HG03064 (cell line): ENCODE measurements at regions not wholly inside any gene's neighbourhood (a gene's known extent, or its start where the extent isn't known, plus 50 kb on each side); places are given as distances from the start of the nearest gene placed in this dataset.

ENCODE experiments used
- ATAC-seq: cut with Tn5 transposase; IDR thresholded peaks from one replicate; pipeline ENCODE4 v1.9.1; 2021; ENCODE audit warnings: low read depth; ENCODE audit not compliant: unreplicated experiment

DNA sequence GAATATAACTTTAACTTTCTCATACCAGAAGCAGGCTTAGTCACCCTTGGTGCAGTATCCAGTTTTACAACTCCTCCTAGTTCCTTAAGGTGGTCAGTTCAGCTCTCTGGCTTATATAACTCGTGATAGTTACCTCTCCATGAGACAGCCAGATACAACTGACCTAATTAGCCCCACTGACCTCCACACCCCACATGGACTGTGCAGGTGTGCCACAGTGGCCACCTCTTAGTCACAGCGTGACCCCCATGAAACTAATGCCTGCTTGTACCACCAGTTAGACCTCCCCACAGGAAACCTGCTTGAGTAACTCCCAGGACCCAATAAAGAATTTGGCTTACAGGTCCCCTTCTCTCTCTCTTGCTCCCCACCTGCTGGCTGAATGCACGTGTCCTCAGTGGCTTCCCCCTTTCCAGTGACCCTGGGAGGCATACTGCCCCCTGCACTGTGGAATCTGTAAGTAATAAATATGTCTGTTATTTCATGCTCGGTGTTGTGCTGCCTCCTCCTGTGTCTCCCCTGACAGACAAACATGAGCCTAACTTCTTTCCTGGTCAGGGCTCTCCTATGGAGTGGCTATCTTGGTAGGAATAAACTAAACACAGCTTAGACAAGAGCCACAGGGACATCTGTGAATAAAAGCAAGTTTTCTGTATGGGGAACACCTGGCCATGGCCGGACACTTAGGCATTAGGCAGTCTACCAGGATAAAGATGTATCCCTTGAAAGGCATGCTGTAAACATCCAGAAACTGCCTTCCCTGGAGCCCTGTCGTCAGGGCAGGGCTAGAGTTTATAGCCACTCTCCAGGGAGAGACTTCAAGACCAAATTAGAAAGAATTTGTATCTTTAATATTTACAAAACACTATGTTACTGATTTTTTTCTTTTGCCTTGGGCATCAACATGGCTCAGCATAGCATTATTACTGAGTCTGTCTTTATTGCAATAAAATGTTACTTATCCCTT is 209.7 kb upstream of the BOD1L1 start:
- no peak for ATAC-seq

DNA sequence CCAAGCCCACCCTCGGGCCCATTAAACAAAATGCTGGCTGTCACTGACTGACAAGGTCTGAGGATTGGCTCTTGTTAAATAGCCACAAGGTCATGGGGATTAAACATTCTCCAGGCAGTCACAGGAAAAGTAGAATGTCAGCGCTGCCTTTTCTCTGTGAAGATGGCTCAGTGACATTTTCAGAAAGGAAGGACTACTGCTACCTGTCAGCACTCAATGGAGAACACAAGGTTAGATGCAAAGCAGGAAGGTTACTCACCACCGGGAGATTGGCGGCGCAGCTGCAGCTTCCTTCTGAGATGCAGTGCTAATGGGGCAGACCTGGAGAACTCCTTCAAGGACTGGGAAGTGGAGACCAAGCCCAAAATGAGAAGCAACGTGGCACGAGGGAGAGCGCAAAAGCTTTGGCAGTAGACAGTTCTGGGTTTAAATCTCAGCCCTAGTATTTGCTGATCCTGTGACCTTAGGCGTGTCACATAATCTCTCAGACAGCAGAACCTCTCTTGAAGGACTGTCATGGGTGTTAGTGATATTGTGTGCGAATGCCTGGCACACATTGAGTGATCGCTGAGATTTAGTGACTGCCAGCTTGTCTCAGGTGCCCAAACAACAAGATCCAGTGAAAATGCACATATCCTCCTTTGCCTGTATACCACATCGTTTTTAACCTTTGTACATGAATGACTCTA is 213.1 kb upstream of the BOD1L1 start:
- no peak for ATAC-seq

DNA sequence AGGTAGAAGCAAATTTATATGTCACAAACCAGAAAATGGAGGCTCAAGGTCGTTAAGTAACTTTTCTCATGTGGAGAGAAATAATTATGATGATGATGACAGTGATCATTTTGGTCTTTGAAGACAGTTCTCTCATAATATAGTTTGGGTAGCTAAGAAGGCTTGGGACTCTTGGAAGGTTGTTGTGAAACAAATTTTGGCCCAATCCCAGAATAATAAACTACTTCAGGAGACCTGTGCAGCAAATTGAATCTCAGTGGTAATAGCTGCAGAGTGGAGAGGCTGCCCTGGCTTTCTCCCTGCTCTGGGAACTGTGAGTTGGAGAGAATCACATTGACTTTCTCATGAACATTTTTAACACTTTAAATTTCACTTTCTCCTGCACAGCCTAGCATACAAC is 217.2 kb upstream of the BOD1L1 start:
- ATAC-seq, result no peak

DNA sequence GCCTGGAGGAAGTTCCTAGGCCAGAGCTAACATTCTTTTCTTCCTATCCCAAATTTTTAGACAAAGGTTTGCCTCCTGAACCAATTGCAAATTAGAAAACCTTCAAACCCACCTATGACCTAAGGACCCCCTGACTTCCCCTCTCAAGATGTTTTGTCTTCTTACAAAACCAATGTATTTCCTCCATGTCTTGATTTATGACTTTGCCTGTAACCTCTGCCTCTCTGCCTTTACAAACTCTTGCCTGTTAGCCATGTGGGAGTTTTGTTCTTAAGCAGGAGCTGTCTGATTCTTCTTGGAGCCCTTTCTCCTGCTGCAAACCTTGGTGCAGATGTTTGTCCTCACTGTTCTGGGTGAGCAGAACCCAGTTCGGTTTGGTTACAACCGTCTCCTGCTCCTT is 222.3 kb upstream of the BOD1L1 start:
- no peak for ATAC-seq

DNA sequence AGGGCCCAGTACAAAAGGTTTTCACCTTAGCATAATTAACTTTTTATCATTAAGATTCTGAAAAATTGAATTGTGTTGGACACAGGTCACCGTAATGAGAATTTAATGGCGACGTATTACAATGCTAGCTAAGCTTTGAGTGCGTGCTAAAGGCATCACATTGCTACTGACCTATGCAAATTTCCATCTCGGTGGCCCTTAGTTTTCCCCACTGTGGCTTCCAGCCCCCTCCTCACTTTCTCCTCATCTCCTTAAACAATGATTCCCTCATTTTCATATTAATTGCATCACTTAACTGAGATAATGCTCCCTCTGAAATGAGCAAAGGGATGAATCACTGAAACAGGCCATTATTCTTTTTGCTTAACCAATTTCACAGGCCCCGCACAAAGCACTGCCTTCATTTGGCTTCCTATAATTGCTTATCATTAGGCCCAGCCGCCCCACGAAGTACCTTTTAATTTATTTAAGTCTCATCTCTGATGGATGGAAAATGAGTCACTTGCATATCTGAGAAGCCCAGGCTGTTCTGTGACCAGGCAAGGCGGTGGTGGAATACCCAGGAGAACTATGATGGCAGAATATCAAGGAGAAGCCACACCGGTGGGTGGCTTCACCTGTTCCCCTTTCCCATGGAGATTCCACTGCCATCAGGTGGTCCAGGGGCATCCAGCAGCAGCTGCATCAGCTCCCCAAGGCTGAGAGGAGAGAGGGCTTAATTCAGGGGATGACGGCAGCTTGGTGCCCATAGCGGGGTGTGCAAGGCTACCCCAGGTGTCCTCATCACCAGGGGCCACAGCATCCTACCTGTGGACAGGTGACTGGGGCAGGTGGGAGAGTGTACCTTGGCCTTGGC is 223.8 kb upstream of the BOD1L1 start:
- no peak for ATAC-seq

DNA sequence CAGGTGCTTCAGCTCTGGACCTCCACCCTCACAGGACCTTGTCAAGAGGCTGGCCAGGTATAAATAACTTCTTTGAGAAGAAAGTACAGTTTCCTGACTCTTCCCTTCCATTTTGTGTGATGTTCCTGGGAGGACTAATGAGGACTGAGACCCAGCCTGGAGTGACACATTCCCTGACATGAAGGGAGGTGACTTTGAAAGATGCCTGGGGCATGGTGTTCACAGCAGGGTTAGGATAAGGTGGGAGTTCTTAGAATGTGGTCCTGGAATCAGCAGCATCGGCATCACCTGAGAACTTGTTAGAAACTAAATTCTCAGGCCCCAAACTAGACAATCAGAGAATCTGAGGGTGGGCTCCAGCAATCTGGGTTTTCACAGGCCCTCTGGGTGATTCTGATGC is 224.9 kb upstream of the BOD1L1 start:
- no peak for ATAC-seq

DNA sequence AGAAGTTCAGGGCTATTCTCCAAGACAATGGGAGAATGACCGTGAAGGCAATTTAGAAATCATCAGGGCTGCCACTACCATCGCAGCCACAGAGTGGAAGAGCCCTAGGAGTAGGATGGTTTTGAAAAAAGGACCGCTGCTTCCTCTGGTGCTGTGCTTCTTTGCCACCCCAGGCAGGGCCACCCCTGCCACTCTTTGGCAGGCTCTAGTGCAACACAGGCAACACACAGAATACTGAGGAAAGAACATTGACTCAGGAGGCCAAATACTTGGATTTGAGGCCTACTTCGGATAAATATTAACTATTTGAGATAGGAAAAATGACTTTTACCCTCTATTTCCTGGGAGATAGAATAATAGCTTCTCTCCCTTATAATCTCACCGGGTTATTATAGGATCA is 228.9 kb upstream of the BOD1L1 start:
- no peak for ATAC-seq

DNA sequence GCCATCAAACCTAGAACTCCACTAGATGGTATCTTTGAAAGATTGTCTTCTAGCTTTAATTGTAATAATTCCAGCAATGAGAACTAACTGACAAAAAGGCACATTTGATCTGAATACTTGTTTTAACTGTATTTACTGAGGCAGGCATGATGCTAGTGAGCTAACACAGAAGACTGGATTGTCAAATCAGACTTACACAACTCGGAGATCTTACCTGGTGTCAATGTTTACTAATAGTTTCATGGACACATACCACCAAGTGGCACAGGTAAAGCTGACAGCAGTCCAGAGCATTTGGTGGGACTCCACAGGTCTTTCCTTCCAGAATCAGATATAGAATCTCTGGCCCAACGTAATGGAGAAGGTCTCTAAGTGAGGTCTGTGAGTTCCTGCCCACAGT is 229.9 kb upstream of the BOD1L1 start:
- no peak for ATAC-seq

DNA sequence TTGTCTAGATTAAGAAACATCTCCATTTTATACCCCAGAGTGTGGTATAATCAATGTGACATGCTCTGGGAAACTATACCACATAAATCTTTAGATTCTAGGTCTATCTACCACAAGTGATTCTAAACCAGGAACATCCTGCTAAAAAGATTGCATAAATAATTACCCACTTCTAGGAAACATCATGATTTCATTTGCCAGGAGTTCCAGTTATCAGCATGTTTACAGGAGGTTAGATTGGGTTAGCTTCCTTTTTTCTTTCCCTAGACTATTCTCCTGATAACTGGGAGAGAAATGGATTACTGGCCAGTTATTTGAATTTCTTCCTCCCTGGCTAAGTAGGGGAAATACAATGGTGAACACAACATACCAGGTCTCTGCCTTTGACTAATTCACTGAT is 230.3 kb upstream of the BOD1L1 start:
- no peak for ATAC-seq

DNA sequence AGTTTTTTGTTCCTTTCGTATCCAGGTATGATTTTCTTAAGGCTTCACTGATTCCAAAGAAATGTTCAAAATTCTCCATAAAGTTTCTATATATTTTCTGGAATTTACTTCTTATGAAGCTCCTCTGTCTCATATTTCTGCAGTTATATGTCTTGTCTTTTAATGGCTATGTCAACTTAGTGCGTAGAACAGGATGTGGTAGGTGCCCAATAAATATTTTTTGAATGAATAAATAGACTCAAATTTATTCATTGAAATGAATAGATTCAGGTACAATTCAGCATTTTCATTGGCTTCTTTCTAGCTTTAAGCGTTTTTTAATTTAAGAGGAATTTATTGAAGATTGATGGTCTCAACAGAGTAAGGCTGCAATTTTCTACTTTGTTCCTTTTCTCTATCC is 231.9 kb upstream of the BOD1L1 start:
- ATAC-seq, result no peak

DNA sequence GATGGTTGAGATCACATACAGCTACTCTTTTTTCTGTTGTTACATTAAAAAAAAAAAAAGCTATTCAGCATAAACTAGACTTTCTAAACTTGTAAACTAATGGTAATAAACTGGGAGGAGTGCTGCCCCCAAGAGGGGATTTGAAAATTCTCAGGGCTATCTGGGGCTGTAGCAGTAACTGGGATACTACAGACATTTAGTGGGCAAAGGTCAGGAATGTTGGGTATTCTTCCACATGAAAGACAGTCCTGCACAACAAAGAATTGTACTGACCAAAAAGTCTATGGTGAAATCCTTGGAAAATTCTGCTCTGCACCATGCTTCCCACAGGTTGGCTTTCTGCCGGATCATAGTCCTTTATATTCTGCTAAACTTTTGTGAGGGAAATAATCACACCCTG is 232.6 kb upstream of the BOD1L1 start:
- ATAC-seq, result no peak

DNA sequence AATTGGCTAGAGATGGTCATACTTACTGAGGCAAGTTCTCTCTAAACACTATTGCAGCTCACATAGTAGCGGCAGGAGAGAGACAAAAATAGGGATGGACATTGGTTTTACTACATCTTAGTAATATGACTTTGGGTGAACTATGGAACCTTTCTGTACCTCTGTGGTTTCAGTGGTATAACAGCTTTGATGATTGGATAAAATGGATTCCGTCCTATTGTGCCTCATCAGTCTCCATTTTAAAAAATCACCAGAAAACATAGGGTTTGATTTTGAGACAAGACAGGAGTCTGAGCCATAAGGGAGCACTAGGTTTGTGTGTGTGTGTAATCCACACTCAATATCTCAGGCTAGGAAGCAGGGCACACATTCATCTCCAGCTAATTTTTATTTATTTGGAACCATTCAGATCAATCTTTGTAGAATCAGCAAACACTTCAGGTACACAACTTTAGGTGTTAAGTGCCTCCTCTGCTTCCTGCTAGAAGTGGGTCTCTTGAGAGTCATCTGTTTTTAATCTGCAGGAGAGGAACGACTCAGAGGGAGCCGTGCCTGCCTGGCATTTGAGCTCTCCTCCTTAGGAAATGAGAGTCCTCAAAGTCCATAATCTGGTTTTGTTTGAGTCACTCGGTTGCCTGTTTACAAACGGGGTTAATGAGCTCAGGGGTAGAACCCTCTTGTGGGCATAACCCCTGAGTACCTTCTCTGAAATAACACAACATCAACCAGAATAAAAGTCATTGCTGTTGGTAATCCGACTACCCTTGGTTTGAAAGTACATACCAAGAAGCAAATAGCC is 238.5 kb upstream of the BOD1L1 start:
- ATAC-seq, result no peak

DNA sequence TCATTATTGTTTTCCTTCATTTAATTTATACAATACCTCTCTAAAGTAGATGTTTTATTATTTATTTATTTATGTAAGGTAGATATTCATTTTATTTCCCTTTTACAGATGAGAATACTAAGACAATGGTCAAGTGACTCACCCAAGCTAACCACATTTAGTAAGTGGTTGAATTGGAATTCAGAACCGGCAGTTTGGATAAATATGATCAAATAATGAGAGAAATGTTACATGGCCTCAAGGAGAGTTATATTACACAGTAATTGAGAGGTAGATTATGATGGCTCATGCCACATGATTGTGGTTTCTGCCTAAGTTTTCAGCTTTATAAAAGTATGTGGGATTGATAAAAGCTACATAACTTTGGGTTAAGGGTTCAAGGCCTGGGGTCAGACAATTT is 239.4 kb upstream of the BOD1L1 start:
- ATAC-seq, result no peak

DNA sequence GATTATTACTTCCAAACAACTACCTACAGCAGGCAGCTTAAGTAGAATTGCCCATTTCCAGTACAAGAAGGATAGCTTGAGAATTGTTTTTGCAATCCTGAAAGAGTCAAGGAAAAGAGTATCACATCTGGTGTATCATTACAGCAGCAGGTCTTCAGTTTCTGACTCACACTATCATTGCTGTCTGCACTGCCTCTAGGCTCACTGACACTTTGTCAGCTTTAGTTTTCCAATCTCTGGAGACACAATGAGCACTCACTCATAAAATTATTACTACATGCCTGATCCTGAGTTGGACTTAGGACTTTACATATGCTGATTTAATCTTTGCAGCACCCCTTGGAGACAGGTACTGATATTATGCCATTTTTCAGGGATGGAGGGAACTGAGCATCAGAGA is 244.6 kb upstream of the BOD1L1 start:
- no peak for ATAC-seq

DNA sequence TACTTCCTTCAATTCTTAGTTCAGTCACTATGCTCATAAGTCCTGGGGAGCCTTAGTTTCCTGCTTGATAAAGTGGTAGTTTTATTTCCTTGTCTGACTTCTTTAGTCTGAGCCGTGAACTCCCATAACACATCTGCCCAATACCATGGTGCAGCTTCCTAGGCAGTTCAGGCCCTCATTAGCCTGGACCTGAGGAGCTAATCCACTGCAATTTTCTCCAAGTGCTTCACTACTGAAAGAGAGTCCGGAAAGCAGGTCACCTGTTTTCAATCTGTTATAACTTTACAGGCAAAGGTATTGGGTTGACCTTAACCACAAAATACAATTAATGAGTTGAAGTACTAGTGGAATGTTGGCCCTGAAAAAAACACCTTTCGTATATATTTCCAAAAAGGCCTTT is 245.4 kb upstream of the BOD1L1 start:
- no peak for ATAC-seq

DNA sequence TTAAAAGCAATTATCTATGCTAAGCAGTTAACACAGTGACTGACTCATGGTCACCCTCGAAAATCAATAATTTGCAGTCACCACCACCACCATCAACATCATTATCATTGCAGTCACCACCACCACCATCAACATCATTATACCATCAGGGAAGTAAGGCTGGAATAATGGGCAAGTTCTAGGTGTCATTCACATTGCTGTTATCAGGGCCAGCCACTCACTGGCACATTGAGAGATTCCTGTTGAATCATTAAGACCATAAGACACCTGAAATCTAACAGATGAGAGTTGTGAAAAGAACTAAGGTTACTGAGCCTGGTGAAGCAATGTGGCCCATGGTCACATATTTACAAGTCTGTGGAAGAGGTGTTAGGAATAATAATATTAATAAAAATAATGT is 247.7 kb upstream of the BOD1L1 start:
- no peak for ATAC-seq

DNA sequence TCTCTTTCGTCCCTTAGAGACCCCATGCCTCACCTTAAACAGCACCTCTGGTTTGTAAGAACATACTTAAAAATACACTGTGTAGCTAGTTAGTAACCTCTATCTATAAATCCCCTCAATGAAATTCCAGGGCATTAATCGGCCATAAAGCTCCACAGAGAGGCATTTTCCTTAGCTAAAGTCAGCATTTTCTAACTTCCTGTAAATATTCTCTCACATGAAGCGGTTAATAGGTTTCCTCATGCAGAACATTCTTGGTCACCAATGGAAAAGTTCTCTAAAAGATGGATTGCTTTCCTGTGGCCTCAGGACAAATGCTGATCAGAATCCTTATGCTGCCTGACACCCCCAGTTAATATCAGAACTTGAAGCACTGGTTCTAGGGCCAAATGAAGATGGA is 248.6 kb upstream of the BOD1L1 start:
- no peak for ATAC-seq

DNA sequence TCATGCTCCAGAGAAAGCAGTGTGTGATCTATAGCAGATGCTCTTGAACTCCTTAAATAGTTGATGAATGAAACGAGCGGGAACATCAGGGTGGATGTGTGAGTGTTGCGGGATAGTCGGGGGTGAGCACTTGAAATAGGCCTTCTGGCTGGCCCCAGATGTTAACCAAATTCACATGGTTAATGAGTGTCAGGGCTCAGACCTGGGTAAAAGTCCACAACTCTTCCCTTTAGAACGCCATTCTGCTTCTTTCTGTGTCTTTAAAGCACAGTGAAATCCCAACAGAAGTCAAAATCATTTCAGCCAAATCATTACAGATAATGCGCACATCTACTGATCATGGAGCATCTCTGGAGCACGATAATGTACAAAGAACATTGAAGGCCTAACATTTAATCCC is 249.4 kb upstream of the BOD1L1 start:
- no peak for ATAC-seq

DNA sequence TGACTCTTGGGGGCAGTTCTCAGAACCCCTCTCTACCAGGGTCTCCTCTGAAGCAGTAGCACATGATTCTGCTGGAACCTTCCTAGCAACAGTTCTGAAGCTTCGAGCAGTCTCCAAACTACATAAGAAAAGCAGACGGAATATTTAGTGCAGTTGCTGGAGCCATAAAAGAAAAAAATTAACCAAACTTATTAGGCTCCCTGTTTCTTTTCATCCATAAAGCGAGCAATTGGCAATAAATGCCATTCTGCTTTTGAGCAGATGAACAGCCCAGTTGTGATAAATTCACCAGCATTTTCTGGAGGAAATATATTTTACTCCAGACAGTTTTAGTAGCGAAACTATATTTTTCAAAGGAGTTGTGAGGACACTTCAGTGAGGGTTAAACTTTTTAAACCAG is 250.1 kb upstream of the BOD1L1 start:
- ATAC-seq, result no peak

DNA sequence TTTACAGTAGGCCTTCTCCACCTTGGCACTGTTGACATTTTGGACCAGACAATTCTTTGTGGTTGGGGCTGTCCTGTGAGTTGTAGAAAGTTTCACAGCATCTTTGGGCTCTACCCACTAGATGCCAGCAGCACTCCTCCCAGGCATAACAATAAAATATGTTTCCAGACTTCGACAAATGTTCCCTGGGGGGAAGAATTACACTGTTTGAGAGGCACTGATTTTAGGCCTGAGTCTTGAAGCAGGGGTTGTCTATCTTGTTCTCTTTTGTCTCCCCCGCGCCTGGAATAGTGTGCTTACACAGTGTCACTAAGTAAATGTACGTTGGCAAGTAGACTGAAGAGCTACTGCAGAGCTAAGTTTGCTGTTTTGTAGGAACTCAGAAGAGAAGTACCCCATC is 254.4 kb upstream of the BOD1L1 start:
- ATAC-seq, result no peak
